Naive thymus-derived CD4-positive, alpha-beta T cell (primary cell): ENCODE measurements at regions not wholly inside any gene's neighbourhood (a gene's known extent, or its start where the extent isn't known, plus 50 kb on each side); places are given as distances from the start of the nearest gene placed in this dataset.
A peak's percentile ranks its signal among the peaks of the same experiment; 100 is the strongest.

ENCODE experiments used
- ATAC-seq: fragments of 150-1000 bp; cut with Tn5 transposase; 2 replicates; pipeline ENCODE4 v1.10.0; 2021; ENCODE audit warnings: mild to moderate bottlenecking, moderate library complexity
- CTCF ChIA-PET: fragments of 350-600 bp; sonication (Branson Sonifier 250); formaldehyde crosslinking; loops from one replicate; lab custom pipeline; 2021; ENCODE audit warnings: antibody characterized with exemption; lab: Charles Lee
- POLR2A ChIA-PET: fragments of 350-600 bp; sonication (Branson Sonifier 250); formaldehyde crosslinking; loops from one replicate; lab custom pipeline; 2021; ENCODE audit warnings: antibody characterized with exemption, inconsistent platforms; lab: Charles Lee
- DNase-seq, 9 donors: peaks; one replicate each; pipeline versions ENCODE4 v3.0.0 to v3.0.0-alpha.2; 2020 to 2022; ENCODE audit warnings: mixed read lengths in 1 of 9
- H3K27ac ChIP-seq: one replicate; pipeline ENCODE4 v1.7.0; 2013; ENCODE audit warnings: mild to moderate bottlenecking, low read depth, low read length, moderate library complexity
- H3K27me3 ChIP-seq, 2 donors: one replicate each; pipeline ENCODE4 v1.7.0; 2013; ENCODE audit warnings: low read length in 2 of 2, mild to moderate bottlenecking in 2 of 2, moderate library complexity in 2 of 2; ENCODE audit not compliant: control insufficient read depth in 2 of 2, insufficient read depth in 2 of 2
- H3K36me3 ChIP-seq, 3 experiments: 1 replicate in 2 of 3; 2 replicates in 1 of 3; pipeline ENCODE4 v1.7.0; 2013; ENCODE audit warnings: low read length in 3 of 3, mild to moderate bottlenecking in 3 of 3, moderate library complexity in 1 of 3; ENCODE audit not compliant: insufficient read depth in 3 of 3, control insufficient read depth in 2 of 3
- H3K4me1 ChIP-seq, 2 donors: one replicate each; pipeline ENCODE4 v1.7.0; 2013; ENCODE audit warnings: low read length in 2 of 2, mild to moderate bottlenecking in 2 of 2, moderate library complexity in 1 of 2; ENCODE audit not compliant: control insufficient read depth in 2 of 2, insufficient read depth in 2 of 2
- H3K4me3 ChIP-seq: 2 replicates; pipeline ENCODE4 v1.7.0; 2013; ENCODE audit warnings: mild to moderate bottlenecking, low read length
- H3K9me3 ChIP-seq, 3 experiments: 1 replicate in 2 of 3; 2 replicates in 1 of 3; pipeline ENCODE4 v1.7.0; 2013; ENCODE audit warnings: low read length in 3 of 3; ENCODE audit not compliant: control insufficient read depth in 2 of 3
- H3K27ac Mint-ChIP-seq, 9 donors: one replicate each; pipeline ENCODE4 v1.8.0; 2020 to 2022; ENCODE audit warnings: mixed read lengths in 9 of 9, mild to moderate bottlenecking in 8 of 9, moderate library complexity in 5 of 9, inconsistent platforms in 2 of 9
- H3K27me3 Mint-ChIP-seq, 5 donors: one replicate each; pipeline ENCODE4 v1.8.0; 2021 to 2022; ENCODE audit warnings: mixed read lengths in 5 of 5, mild to moderate bottlenecking in 1 of 5
- H3K36me3 Mint-ChIP-seq, 5 donors: one replicate each; pipeline ENCODE4 v1.8.0; 2020 to 2022; ENCODE audit warnings: mixed read lengths in 5 of 5, mild to moderate bottlenecking in 3 of 5, inconsistent platforms in 1 of 5
- H3K4me1 Mint-ChIP-seq, 7 donors: one replicate each; pipeline ENCODE4 v1.8.0; 2020 to 2022; ENCODE audit warnings: mixed read lengths in 7 of 7, mild to moderate bottlenecking in 3 of 7, inconsistent platforms in 1 of 7
- H3K4me3 Mint-ChIP-seq, 10 donors: one replicate each; pipeline ENCODE4 v1.8.0; 2020 to 2022; ENCODE audit warnings: mild to moderate bottlenecking in 10 of 10, mixed read lengths in 10 of 10, moderate library complexity in 6 of 10, inconsistent platforms in 2 of 10
- H3K9me3 Mint-ChIP-seq, 11 donors: one replicate each; pipeline ENCODE4 v1.8.0; 2020 to 2022; ENCODE audit warnings: mixed read lengths in 11 of 11, mild to moderate bottlenecking in 4 of 11, inconsistent platforms in 1 of 11, moderate library complexity in 1 of 11
- intact Hi-C, 2 donors: fragments of 100-400 bp; cut with micrococcal nuclease; formaldehyde crosslinking; loops; one replicate each; pipeline ENCODE4 v1.15.1; 2023

- peaks cover 0 to 13% (median 5%) of the 10 kb centered on the region in 7 donors for H3K4me1 Mint-ChIP-seq
- peaks cover 0 to 2% (median 0%) of the 10 kb centered on the region in 5 donors for H3K36me3 Mint-ChIP-seq
- H3K27me3 Mint-ChIP-seq, result peaks cover 0 to 4% (median 0%) of the 10 kb centered on the region in 5 donors
- ATAC-seq (no peak), DNase-seq (no peak)
- no peaks in the 10 kb centered on the region for H3K9me3 Mint-ChIP-seq
- Histone ChIP-seq H3K4me1 (no peaks in the 10 kb centered on the region), H3K27ac (no peak overlapping the region), H3K4me3 (no peak overlapping the region), H3K36me3 (no peaks in the 10 kb centered on the region), H3K9me3 (no peaks in the 10 kb centered on the region), H3K27me3 (no peaks in the 10 kb centered on the region)
- CTCF ChIA-PET, result no interaction called here
- POLR2A ChIA-PET, result no interaction called here
- H3K27ac Mint-ChIP-seq, result no peak overlapping the region
- H3K4me3 Mint-ChIP-seq, result no peak overlapping the region
- intact Hi-C loops, result no loop called here
These were observed 177.7 kb upstream of the ADO start for GRCh38 chr10:62626817-62627216.

- no peak overlapping the region for H3K27ac ChIP-seq
- no peaks in the 10 kb centered on the region for H3K9me3 ChIP-seq
- H3K9me3 Mint-ChIP-seq, result no peaks in the 10 kb centered on the region
- DNase-seq (no peak), ATAC-seq (no peak)
- H3K4me1 ChIP-seq, result peaks cover 7 to 8% of the 10 kb centered on the region in 2 donors
- POLR2A ChIA-PET, result no interaction called here
- peaks cover 0 to 4% (median 0%) of the 10 kb centered on the region in 5 donors for H3K27me3 Mint-ChIP-seq
- intact Hi-C loops, result no loop called here
- no peak overlapping the region for H3K4me3 ChIP-seq
- H3K27me3 ChIP-seq, result no peaks in the 10 kb centered on the region
- H3K27ac Mint-ChIP-seq, result no peak overlapping the region
- no peak overlapping the region for H3K4me3 Mint-ChIP-seq
- H3K36me3 Mint-ChIP-seq, result peaks cover 0 to 2% (median 0%) of the 10 kb centered on the region in 5 donors
- CTCF ChIA-PET, result interaction anchor here (1.1 kb wide), 1 partner anchor 9 kb away, joined by 3 read pairs; no protein-coding TSS in a partner anchor
- peaks cover 8 to 24% (median 13%) of the 10 kb centered on the region in 7 donors for H3K4me1 Mint-ChIP-seq
- no peaks in the 10 kb centered on the region for H3K36me3 ChIP-seq
These were observed 176.5 kb upstream of the ADO start for GRCh38 chr10:62627983-62628382.

- peaks cover 0 to 4% (median 0%) of the 10 kb centered on the region in 5 donors for H3K36me3 Mint-ChIP-seq
- H3K9me3 ChIP-seq, result no peaks in the 10 kb centered on the region
- POLR2A ChIA-PET, result no interaction called here
- intact Hi-C loops, result loop anchor here (10.0 kb wide), 2 partner anchors 634 to 894 kb away; partner anchors contain the start of gene REEP3 (in 1 of the 2)
- peak overlapping the region in 4 of 9 donors; percentile 33 to 71 (median 56) for H3K27ac Mint-ChIP-seq
- H3K4me3 ChIP-seq, result no peak overlapping the region
- no peaks in the 10 kb centered on the region for H3K27me3 Mint-ChIP-seq
- H3K27me3 ChIP-seq, result no peaks in the 10 kb centered on the region
- peak overlapping the region in 1 of 10 donors; percentile 8 for H3K4me3 Mint-ChIP-seq
- no peak for ATAC-seq
- H3K4me1 Mint-ChIP-seq, result peaks cover 8 to 44% (median 15%) of the 10 kb centered on the region in 7 donors
- H3K27ac ChIP-seq, result no peak overlapping the region
- no peak for DNase-seq
- H3K36me3 ChIP-seq, result no peaks in the 10 kb centered on the region
- H3K4me1 ChIP-seq, result peaks cover 9 to 19% of the 10 kb centered on the region in 2 donors
- CTCF ChIA-PET, result no interaction called here
- no peaks in the 10 kb centered on the region for H3K9me3 Mint-ChIP-seq
These were observed 173.3 kb upstream of the ADO start for GRCh38 chr10:62631241-62631640.

- peaks cover 8 to 40% (median 15%) of the 10 kb centered on the region in 7 donors for H3K4me1 Mint-ChIP-seq
- H3K4me3 ChIP-seq, result peak overlapping the region; percentile 19
- no peak overlapping the region for H3K27ac ChIP-seq
- H3K27me3 Mint-ChIP-seq, result no peaks in the 10 kb centered on the region
- ChIA-PET CTCF (no interaction called here), POLR2A (no interaction called here)
- H3K27me3 ChIP-seq, result no peaks in the 10 kb centered on the region
- ATAC-seq, result peak; percentile 82
- no peaks in the 10 kb centered on the region for H3K36me3 ChIP-seq
- no peaks in the 10 kb centered on the region for H3K9me3 ChIP-seq
- peak overlapping the region; percentile 3 to 89 (median 54) for H3K27ac Mint-ChIP-seq
- intact Hi-C loops, result loop anchor here (1.0 to 10.0 kb wide), 5 partner anchors 49 to 893 kb away; partner anchors contain the start of genes EGR2 (in 1 of the 2) and REEP3 (in 1 of the 2)
- H3K4me3 Mint-ChIP-seq, result peak overlapping the region in 4 of 10 donors; percentile 19 to 67 (median 45)
- H3K36me3 Mint-ChIP-seq, result peaks cover 0 to 4% (median 0%) of the 10 kb centered on the region in 5 donors
- H3K4me1 ChIP-seq, result peaks cover 15 to 29% of the 10 kb centered on the region in 2 donors
- DNase-seq, result peak in 8 of 9 donors; percentile 45 to 69 (median 54)
- no peaks in the 10 kb centered on the region for H3K9me3 Mint-ChIP-seq
These were observed 172.3 kb upstream of the ADO start for GRCh38 chr10:62632071-62632809.

DNA sequence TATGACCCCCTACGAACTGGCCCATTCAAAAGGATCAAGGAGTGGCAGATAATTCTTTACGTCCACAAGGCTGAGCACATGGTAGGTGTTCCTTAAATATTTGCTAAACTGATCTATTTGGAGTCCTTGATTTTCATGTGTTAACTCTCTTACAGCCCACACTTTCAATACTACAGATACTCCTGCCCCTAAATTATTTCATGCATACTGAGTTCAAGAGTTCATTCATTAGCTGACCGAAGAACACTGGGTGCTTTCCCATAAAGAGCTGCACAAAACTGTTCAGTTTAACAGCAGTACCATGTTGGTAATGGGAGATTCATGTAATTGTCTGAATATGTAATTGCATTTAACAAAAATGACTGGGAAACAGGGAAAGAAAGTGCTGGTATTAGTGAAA lies 170.5 kb upstream of the ADO start:
- no peaks in the 10 kb centered on the region for H3K9me3 ChIP-seq
- intact Hi-C loops, result loop anchor here (10.0 kb wide), 2 partner anchors 631 to 891 kb away; partner anchors contain the start of gene REEP3 (in 1 of the 2)
- DNase-seq (no peak), ATAC-seq (no peak)
- no peak overlapping the region for H3K27ac ChIP-seq
- Mint-ChIP-seq H3K9me3 (no peaks in the 10 kb centered on the region), H3K4me1 (peaks cover 8 to 38% (median 18%) of the 10 kb centered on the region in 7 donors), H3K4me3 (no peak overlapping the region), H3K27ac (peak overlapping the region in 1 of 9 donors; percentile 60), H3K36me3 (peaks cover 0 to 4% (median 0%) of the 10 kb centered on the region in 5 donors), H3K27me3 (no peaks in the 10 kb centered on the region)
- H3K36me3 ChIP-seq, result no peaks in the 10 kb centered on the region
- H3K27me3 ChIP-seq, result no peaks in the 10 kb centered on the region
- H3K4me1 ChIP-seq, result peaks cover 24 to 44% of the 10 kb centered on the region in 2 donors
- POLR2A ChIA-PET, result no interaction called here
- CTCF ChIA-PET, result no interaction called here
- H3K4me3 ChIP-seq, result no peak overlapping the region

DNA sequence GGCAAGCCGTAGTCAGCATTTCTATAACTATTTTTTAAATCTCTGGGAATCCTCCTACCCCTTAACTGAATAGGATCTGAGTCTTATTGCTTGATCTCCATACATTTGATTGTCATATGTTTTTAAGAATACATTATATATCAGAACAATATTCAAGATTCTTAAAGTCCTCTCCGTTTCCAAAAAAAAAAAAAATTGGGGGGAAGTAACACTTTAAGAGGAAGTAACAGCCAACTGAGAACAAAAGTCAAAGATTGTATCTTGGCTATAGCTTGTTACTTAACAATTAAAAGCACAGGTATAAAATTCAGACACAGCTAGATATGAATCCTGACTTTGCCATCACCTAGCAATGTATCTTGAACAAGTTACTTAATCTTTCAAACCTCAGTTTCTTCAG lies 169.9 kb upstream of the ADO start:
- H3K4me3 ChIP-seq, result no peak overlapping the region
- intact Hi-C loops, result loop anchor here (10.0 kb wide), 2 partner anchors 630 to 890 kb away; partner anchors contain the start of gene REEP3 (in 1 of the 2)

More for the DNA sequence above, 169.9 kb upstream of the ADO start:
- Mint-ChIP-seq H3K27ac (peak overlapping the region in 1 of 9 donors; percentile 36), H3K4me1 (peaks cover 8 to 42% (median 18%) of the 10 kb centered on the region in 7 donors), H3K9me3 (no peaks in the 10 kb centered on the region), H3K36me3 (peaks cover 0 to 4% (median 0%) of the 10 kb centered on the region in 5 donors), H3K27me3 (no peaks in the 10 kb centered on the region), H3K4me3 (no peak overlapping the region)
- Histone ChIP-seq H3K27me3 (no peaks in the 10 kb centered on the region), H3K36me3 (no peaks in the 10 kb centered on the region), H3K4me1 (peaks cover 24 to 44% of the 10 kb centered on the region in 2 donors), H3K9me3 (no peaks in the 10 kb centered on the region), H3K27ac (no peak overlapping the region)
- CTCF ChIA-PET, result interaction anchor here (1.2 kb wide), 1 partner anchor 183 kb away, joined by 5 read pairs; no protein-coding TSS in a partner anchor
- ATAC-seq, result no peak
- DNase-seq, result no peak
- POLR2A ChIA-PET, result interaction anchor here (0.7 to 1.8 kb wide), 2 partner anchors 11 to 170 kb away, joined by 3 to 7 read pairs; partner anchors contain the start of gene ADO
